ENCODE measurements at regions not wholly inside any gene's neighbourhood (a gene's known extent, or its start where the extent isn't known, plus 50 kb on each side); places are given as distances from the start of the nearest gene placed in this dataset.

GRCh38 chr3:102529452-102529851 is 94.6 kb downstream of the ZPLD1 start:
- no peak for DNase-seq

DNA sequence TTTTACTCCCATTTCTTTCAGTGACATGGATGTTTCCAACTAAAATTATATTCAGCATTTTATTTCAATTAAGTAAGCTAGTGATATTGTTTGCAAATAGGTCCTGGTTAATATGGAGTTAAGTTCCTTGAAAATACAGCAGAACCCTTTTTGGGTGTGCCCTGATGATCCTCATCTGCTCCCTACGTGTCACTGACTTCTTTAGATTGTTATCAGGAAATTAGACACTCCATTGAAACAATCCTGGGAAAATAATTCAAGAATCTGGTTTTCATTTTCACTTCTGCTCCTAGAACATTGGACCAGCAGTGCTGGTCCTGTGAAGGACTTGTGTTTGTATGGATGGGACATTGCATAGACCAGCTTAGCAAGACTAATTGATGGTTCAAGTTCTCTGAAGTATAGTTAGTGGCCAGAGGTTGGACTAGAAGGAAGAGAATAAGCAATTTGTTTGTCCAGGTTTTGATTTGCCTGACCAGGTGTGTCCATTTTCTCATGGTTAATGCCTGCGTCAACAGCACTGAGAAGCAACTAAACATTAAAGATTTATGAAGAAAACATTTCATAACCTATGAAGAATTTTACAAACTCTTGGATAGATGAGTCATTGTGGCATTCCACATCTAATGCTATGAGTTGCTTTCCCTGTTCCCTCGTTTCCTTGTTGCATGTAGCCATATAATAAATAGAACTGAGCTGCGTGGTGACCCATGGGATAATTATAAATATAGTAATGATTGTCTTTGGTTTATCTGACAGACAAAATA is 95.8 kb downstream of the ZPLD1 start:
- DNase-seq: no peak

- no peak for DNase-seq
These were observed 96.9 kb downstream of the ZPLD1 start for GRCh38 chr3:102531686-102532085.

DNA sequence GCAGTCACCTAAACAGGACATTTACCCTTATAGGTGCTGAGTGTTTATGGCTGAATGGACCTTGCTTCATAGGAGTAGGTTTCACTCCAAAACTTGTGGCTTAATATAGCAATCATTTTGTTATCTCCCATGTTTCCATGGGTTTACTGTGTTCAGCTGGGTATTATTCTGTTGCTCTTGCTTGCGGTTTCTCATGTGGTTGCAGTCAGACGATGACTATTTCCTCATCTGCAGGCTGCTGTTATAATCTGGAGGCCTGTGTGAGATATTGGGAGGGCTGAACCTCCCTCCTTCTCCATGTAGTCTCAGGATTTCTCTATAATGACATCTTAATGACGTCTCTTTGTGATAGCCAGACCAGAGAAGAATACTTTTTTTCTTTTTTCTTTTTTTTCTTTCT is 98.1 kb downstream of the ZPLD1 start:
- no peak for DNase-seq

- DNase-seq: no peak
These were observed 99.0 kb downstream of the ZPLD1 start for GRCh38 chr3:102533784-102534183.

- DNase-seq: no peak
These were observed 101.6 kb downstream of the ZPLD1 start for GRCh38 chr3:102536456-102536855.

DNA sequence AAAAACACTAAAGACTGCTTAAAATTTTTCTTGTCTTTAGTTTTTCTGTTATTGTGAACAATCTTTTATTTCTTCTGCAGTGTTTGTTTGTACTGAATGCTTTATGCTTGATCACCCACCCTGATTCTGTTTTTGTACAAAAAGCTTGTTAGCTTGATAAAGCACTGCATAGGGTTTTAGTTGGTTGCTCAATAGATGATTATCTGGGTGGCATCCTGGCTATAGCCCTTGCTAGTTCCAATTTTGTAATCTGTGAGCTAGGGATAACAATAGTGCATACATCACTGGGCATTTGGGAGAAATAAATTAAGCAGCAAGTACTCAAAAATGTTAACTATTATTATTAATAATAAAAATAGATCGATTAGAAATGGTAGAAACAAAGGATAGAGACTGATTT is 102.3 kb downstream of the ZPLD1 start:
- DNase-seq: no peak

DNA sequence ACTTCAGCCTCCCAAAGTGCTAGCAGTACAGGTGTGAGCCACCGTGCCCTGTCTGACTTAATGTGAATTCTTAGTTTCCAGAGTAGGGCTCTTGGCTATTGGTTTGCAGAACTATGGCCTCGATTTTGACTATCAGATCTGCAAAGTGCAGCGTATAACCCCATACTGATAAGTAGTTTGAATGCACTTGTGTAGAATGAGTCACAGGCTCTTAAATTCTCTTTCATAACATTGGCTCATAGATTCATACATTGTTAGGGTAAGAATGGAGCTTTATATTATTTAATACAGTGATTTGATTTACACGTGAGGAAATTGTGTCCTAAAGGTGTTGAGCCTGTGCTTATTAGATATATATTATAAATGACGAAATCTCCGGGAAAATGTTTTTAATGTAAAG is 109.9 kb downstream of the ZPLD1 start:
- DNase-seq: no peak

GRCh38 chr3:102545276-102545675 is 110.5 kb downstream of the ZPLD1 start:
- no peak for DNase-seq

- no peak for DNase-seq
These were observed 119.1 kb downstream of the ZPLD1 start for GRCh38 chr3:102553876-102554275.

GRCh38 chr3:102570511-102570910 is 135.7 kb downstream of the ZPLD1 start:
- no peak for DNase-seq

DNA sequence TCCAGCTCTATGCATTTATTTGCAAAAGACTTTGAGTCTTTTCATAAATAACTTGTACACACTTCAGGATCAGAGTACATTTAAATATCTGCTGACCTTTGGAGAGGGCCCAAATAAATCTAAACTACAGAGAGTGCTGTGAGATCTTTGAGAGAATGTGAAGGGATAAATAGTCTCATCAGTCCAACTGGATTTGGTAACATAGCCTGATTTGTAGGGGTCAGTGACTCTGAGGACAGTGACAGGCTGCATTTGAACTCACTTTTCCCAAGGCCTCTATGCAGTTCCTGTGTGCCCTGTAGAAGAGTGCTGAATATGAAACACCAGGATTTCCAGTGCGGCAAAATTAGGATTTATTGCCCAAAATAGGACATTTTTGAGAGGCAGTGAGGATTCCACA is 136.2 kb downstream of the ZPLD1 start:
- no peak for DNase-seq

DNA sequence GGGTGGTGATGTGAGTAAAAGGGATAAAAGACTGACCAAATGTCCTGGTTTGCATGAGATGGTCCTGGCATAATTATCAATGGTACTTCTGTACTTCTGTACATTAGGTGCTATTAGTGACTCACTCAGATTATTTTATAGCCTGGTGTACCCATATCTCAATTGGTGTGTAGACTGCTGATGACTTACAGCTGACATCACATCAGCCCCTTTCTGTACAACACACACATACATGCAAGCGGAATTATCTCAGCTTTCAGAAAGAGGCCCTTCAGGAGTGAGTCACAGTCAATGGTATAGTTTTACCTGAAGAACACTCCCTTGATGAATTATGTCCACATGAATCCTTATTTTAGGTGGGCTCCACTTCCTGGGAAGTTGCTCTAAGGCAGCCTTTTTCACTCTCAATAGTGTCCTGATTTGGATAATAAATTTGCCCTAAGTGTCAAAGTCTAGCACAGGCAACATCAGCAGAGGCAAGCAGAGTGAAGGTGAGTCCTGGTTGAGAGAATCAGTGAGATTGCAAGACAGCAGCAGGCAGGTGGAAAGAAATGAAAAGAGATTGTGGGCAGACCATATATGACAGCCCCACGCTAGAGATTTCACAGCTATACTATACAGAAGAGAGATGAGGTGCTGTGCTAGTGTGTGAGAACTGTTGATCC is 137.0 kb downstream of the ZPLD1 start:
- DNase-seq: no peak

DNA sequence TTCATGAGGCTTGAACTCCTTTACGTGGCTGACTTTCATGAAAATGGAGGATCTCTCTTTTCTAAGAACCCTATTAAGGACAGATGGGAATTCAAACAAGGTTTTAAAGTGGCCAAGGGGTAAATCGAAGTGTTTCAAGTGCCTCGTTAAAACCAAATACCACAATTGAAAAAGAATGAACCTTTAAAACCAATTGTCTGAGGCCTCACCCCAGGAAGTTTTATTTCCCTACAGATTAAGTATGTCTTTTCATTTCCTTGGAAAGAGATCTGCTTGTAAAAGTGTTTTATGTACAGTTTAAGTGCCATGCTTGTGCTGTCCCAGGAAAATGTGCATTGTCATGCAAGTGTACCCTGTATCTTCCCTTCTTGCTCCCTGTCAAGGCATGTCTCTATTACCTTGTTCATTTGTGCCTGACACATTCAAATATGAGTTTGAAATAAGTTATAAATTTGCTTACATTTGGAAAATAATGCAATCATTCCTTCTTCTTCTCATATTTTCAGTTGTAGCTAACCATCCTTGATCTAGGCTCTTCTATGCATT is 138.7 kb downstream of the ZPLD1 start:
- DNase-seq: no peak

- no peak for DNase-seq
These were observed 139.5 kb downstream of the ZPLD1 start for GRCh38 chr3:102574355-102574754.

GRCh38 chr3:102576651-102577050 is 141.8 kb downstream of the ZPLD1 start:
- no peak for DNase-seq

DNA sequence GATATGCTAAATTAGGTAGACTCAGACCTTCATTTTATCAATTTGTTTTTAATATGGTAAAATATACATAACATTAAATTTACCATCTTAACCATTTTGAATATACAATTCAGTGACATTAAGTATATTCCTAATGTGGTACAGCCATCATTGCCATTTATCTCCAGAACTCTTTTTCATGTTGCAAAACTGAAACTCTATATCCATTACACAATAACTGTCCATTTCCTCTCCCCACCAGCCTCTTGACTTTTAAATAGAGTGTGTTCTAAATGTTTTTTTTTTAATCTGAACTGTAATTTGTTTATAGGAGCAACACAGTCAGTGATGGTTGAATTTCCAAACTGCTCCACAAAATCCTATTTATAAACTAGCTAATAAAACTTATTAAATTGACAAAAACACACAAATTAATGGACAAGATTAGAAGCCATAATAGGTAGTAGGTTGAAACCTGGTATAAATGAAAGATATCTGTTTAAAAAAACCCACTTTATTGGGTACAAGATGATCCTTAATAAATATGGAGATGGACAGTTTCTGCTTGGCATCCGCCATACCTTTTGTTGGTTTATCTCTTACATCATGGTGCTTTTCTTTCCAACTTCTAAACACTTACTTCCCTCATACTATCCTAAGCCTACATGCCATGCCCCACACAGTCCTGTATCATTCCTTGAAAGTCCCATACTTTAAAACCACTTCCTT is 142.4 kb downstream of the ZPLD1 start:
- no peak for DNase-seq

DNA sequence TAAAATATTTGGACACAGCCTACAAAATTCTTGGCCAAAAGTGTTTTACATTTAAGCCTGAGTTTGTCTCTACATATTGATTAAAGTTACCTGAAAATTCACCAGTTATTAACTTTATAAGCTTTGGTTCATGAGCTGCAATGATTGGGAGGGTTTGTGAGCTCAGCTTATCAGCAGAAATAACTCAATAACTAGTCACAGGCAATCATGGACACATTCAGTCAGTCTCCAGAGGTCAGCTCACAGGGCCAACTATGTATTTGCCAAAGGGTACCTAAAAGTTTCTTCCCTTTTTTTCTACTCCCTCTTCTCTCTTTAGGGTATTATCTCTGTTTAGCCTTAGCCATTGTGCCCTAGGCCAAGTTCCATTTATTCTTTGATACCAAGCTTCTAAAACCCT is 145.9 kb downstream of the ZPLD1 start:
- no peak for DNase-seq

- no peak for DNase-seq
These were observed 151.7 kb downstream of the ZPLD1 start for GRCh38 chr3:102586485-102586884.

- no peak for DNase-seq
These were observed 159.2 kb downstream of the ZPLD1 start for GRCh38 chr3:102593812-102594602.

- no peak for DNase-seq
These were observed 160.2 kb downstream of the ZPLD1 start for GRCh38 chr3:102595057-102595456.

GRCh38 chr3:102599819-102600576 is 165.2 kb downstream of the ZPLD1 start:
- no peak for DNase-seq

Measured in GOT3 (cell line).